ENCODE measurements at regions not wholly inside any gene's neighbourhood (a gene's known extent, or its start where the extent isn't known, plus 50 kb on each side); places are given as distances from the start of the nearest gene placed in this dataset.

GRCh38 chr2:100207411-100207885 is 65.1 kb upstream of the AFF3 start:
- no peaks in the 10 kb centered on the region for H3K36me3 ChIP-seq (ENCODE audit: control insufficient read depth, insufficient read depth, low read length)
- H2AFZ ChIP-seq, result no peak overlapping the region
- no peak overlapping the region for H3K27ac ChIP-seq
- no peak overlapping the region for H3K9ac ChIP-seq
- H3K4me1 ChIP-seq, result no peaks in the 10 kb centered on the region
- no peaks in the 10 kb centered on the region for H3K27me3 ChIP-seq (ENCODE audit: control insufficient read depth, insufficient read depth, low read length)
- H3K4me3 ChIP-seq (ENCODE audit: low read depth, low read length), result no peak overlapping the region
- no peaks in the 10 kb centered on the region for H3K9me3 ChIP-seq (ENCODE audit: control insufficient read depth, low read length)
- H3K79me2 ChIP-seq, result no peaks in the 10 kb centered on the region
- no peak for TF ChIP-seq CTCF (IDR thresholded peaks at IDR 0.05)
- no peak overlapping the region for H3K4me2 ChIP-seq (ENCODE audit: low read length)

GRCh38 chr2:100206731-100207255 is 64.4 kb upstream of the AFF3 start:
- Histone ChIP-seq H3K4me2 (ENCODE audit: low read length) (no peak overlapping the region), H3K4me3 (ENCODE audit: low read depth, low read length) (no peak overlapping the region), H3K27ac (no peak overlapping the region), H3K79me2 (no peaks in the 10 kb centered on the region), H3K4me1 (no peaks in the 10 kb centered on the region), H3K36me3 (ENCODE audit: control insufficient read depth, insufficient read depth, low read length) (no peaks in the 10 kb centered on the region), H3K9me3 (ENCODE audit: control insufficient read depth, low read length) (no peaks in the 10 kb centered on the region), H2AFZ (no peak overlapping the region), H3K9ac (no peak overlapping the region), H3K27me3 (ENCODE audit: control insufficient read depth, insufficient read depth, low read length) (no peaks in the 10 kb centered on the region)
- no peak for TF ChIP-seq CTCF (IDR thresholded peaks at IDR 0.05)

- Histone ChIP-seq H3K36me3 (ENCODE audit: control insufficient read depth, insufficient read depth, low read length) (no peaks in the 10 kb centered on the region), H3K4me3 (ENCODE audit: low read depth, low read length) (no peak overlapping the region), H3K27ac (no peak overlapping the region), H3K79me2 (no peaks in the 10 kb centered on the region), H3K4me1 (no peaks in the 10 kb centered on the region), H3K9me3 (ENCODE audit: control insufficient read depth, low read length) (no peaks in the 10 kb centered on the region), H3K27me3 (ENCODE audit: control insufficient read depth, insufficient read depth, low read length) (no peaks in the 10 kb centered on the region), H3K9ac (no peak overlapping the region), H3K4me2 (ENCODE audit: low read length) (no peak overlapping the region), H2AFZ (no peak overlapping the region)
- no peak for TF ChIP-seq CTCF (IDR thresholded peaks at IDR 0.05)
Observed at GRCh38 chr2:100205174-100205573, 62.8 kb upstream of the AFF3 start.

GRCh38 chr2:100202567-100202966 is 60.2 kb upstream of the AFF3 start:
- H3K27me3 ChIP-seq (ENCODE audit: control insufficient read depth, insufficient read depth, low read length), result no peaks in the 10 kb centered on the region
- no peak overlapping the region for H2AFZ ChIP-seq
- H3K4me1 ChIP-seq, result peaks cover 15% of the 10 kb centered on the region
- H3K36me3 ChIP-seq (ENCODE audit: control insufficient read depth, insufficient read depth, low read length), result no peaks in the 10 kb centered on the region
- no peak overlapping the region for H3K27ac ChIP-seq
- no peak for TF ChIP-seq CTCF (IDR thresholded peaks at IDR 0.05)
- H3K79me2 ChIP-seq, result no peaks in the 10 kb centered on the region
- no peak overlapping the region for H3K4me2 ChIP-seq (ENCODE audit: low read length)
- no peak overlapping the region for H3K4me3 ChIP-seq (ENCODE audit: low read depth, low read length)
- H3K9me3 ChIP-seq (ENCODE audit: control insufficient read depth, low read length), result no peaks in the 10 kb centered on the region
- no peak overlapping the region for H3K9ac ChIP-seq

- Histone ChIP-seq H3K9me3 (ENCODE audit: control insufficient read depth, low read length) (no peaks in the 10 kb centered on the region), H3K4me3 (ENCODE audit: low read depth, low read length) (no peak overlapping the region), H3K27ac (no peak overlapping the region), H3K79me2 (no peaks in the 10 kb centered on the region), H3K27me3 (ENCODE audit: control insufficient read depth, insufficient read depth, low read length) (no peaks in the 10 kb centered on the region), H2AFZ (no peak overlapping the region), H3K4me2 (ENCODE audit: low read length) (no peak overlapping the region), H3K36me3 (ENCODE audit: control insufficient read depth, insufficient read depth, low read length) (no peaks in the 10 kb centered on the region), H3K4me1 (peaks cover 15% of the 10 kb centered on the region), H3K9ac (no peak overlapping the region)
- no peak for TF ChIP-seq CTCF (IDR thresholded peaks at IDR 0.05)
Observed at GRCh38 chr2:100200985-100201384, 58.6 kb upstream of the AFF3 start.
